NCI-H2107 (cell line): ENCODE measurements at regions not wholly inside any gene's neighbourhood (a gene's known extent, or its start where the extent isn't known, plus 50 kb on each side); places are given as distances from the start of the nearest gene placed in this dataset.

Experiments used
- DNase-seq: peaks from one replicate; lab custom pipeline; 2025; lab: John Stamatoyannopoulos, UW

- no peak for DNase-seq
Observed at GRCh38 chr9:109883623-109884022, 103.6 kb downstream of the PALM2AKAP2 start.

- no peak for DNase-seq
Observed at GRCh38 chr9:109886041-109886440, 106.0 kb downstream of the PALM2AKAP2 start.

GRCh38 chr9:109886617-109887016, 106.6 kb downstream of the PALM2AKAP2 start:
- DNase-seq, result no peak

- no peak for DNase-seq
Observed at GRCh38 chr9:109887079-109887478, 107.1 kb downstream of the PALM2AKAP2 start.

- no peak for DNase-seq
Observed at GRCh38 chr9:109888695-109889094, 108.7 kb downstream of the PALM2AKAP2 start.

GRCh38 chr9:109889456-109889855, 109.5 kb downstream of the PALM2AKAP2 start:
- DNase-seq, result no peak

GRCh38 chr9:109893241-109893640, 113.2 kb downstream of the PALM2AKAP2 start:
- DNase-seq, result no peak

- DNase-seq, result no peak
Observed at GRCh38 chr9:109894473-109894872, 114.5 kb downstream of the PALM2AKAP2 start.

- no peak for DNase-seq
Observed at GRCh38 chr9:109894921-109895758, 115.1 kb downstream of the PALM2AKAP2 start.

- no peak for DNase-seq
Observed at GRCh38 chr9:109901201-109901600, 121.2 kb downstream of the PALM2AKAP2 start.

GRCh38 chr9:109903515-109904138, 123.6 kb downstream of the PALM2AKAP2 start:
- peak; percentile 28 for DNase-seq

- no peak for DNase-seq
Observed at GRCh38 chr9:109904666-109905065, 124.7 kb downstream of the PALM2AKAP2 start.

GRCh38 chr9:109905472-109905871, 125.5 kb downstream of the PALM2AKAP2 start:
- DNase-seq, result no peak

GRCh38 chr9:109906766-109907382, 126.9 kb downstream of the PALM2AKAP2 start:
- no peak for DNase-seq

GRCh38 chr9:109907400-109907799, 127.4 kb downstream of the PALM2AKAP2 start:
- no peak for DNase-seq

GRCh38 chr9:109907810-109908458, 127.9 kb downstream of the PALM2AKAP2 start:
- DNase-seq, result no peak

- DNase-seq, result no peak
Observed at GRCh38 chr9:109908459-109909390, 128.7 kb downstream of the PALM2AKAP2 start.

GRCh38 chr9:109910671-109911518, 130.9 kb downstream of the PALM2AKAP2 start:
- DNase-seq, result no peak

- no peak for DNase-seq
Observed at GRCh38 chr9:109912082-109912582, 132.1 kb downstream of the PALM2AKAP2 start.
